ENCODE measurements at regions not wholly inside any gene's neighbourhood (a gene's known extent, or its start where the extent isn't known, plus 50 kb on each side); places are given as distances from the start of the nearest gene placed in this dataset.

- no peak for DNase-seq
These were observed 140.3 kb downstream of the PJA1 start for GRCh38 chrX:69024931-69025330.

- no peak for DNase-seq
These were observed 141.0 kb downstream of the PJA1 start for GRCh38 chrX:69024161-69024736.

DNA sequence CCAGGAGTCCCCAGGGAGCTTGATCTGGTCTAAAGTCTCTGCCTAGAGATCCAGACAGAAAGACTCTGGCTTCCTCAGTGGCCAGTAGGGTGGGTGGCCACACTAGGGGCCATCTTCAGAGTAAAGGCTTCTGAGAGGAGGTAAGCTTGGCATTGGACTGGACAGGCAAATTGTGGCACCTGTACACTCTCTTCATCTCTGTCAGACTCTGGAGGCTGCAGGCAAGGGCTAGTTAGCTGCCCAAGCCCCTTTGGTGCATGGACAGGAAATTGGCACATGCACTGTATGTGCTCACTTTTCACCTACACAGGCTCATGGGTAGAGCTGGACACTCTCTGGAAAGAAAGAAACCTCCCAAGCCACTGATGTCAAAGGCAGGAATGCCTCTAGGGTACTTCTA lies 142.8 kb downstream of the PJA1 start:
- no peak for DNase-seq

DNA sequence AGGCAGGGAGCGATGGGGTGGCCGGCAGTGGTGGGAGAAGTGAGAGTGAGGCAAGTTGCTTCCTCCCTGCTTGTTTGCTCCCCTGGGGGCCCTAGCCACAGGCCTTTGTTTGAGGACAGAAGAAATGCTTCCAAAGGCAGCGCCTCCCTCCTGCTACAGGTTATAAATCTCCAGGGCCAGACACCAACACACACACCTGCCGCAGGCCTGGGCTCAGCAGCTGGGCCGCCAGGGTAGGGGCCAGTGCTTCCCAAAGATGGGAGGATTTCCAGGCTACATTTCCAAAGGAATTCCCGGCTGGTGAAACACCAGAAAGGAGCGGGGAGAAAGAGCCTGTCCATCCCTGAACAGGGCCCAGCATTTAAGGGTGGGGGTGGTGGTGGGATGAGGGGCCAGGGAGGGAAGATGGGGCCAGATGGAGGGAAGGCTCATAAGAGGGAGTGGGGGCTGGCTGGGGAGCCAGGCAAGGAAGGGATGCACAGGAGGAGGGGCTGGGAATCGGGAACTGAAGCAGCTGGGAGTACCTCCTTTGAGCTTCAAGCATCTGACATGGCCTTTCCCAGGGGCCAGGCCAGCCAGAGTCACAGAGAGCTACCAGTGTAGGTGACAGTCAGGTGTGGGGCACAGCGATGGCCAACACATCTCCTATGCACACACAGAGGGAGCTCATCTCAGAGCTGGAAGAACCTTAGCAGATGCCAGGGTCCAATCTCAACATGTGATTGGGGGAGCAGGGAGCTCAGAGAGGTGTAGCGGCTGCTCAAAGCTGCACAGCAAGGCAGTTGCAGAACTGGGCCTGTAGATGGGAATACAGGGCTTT lies 143.9 kb downstream of the PJA1 start:
- DNase-seq = no peak

GRCh38 chrX:69020316-69020715 lies 144.9 kb downstream of the PJA1 start:
- DNase-seq = no peak

DNA sequence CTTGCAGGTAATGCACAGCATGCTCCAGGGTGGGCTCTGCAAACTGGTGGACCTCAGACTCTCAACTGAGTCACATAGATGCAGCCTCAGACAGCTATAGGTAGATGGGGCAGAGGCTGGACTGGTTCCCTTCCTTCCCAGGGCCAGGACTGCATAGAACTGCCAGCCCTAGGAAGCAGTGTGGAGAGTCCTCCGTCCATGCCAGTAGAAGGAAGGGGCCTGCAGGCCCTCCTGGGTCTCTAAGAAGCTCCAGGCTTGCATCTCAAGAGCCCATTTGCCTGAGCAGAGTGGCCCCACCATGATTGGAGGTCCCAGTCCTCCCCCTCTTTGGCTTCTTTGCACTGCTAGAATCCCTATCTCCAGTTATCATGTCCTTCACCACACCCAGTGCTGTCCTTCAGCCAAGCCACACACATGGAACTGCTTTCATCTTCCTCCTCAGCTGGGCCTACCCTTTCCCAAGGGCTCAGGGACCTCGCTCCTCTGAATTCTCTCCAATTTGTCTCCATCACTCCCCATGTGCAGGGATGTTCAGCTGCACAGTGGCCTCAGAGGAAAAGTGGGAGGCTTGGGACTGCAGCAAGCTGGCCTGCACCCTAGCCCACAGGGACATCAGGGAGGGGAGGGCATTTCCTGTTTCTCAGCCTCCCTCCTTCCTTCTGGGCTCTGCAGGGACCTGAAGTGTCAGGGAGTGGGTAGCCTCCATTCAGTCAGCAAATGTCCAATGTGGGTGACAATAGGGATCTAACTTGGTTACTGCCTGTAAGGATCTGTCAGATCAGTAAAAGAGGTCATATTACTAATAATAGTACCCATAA lies 146.0 kb downstream of the PJA1 start:
- no peak for DNase-seq

GRCh38 chrX:69018416-69019072 lies 146.7 kb downstream of the PJA1 start:
- no peak for DNase-seq

DNA sequence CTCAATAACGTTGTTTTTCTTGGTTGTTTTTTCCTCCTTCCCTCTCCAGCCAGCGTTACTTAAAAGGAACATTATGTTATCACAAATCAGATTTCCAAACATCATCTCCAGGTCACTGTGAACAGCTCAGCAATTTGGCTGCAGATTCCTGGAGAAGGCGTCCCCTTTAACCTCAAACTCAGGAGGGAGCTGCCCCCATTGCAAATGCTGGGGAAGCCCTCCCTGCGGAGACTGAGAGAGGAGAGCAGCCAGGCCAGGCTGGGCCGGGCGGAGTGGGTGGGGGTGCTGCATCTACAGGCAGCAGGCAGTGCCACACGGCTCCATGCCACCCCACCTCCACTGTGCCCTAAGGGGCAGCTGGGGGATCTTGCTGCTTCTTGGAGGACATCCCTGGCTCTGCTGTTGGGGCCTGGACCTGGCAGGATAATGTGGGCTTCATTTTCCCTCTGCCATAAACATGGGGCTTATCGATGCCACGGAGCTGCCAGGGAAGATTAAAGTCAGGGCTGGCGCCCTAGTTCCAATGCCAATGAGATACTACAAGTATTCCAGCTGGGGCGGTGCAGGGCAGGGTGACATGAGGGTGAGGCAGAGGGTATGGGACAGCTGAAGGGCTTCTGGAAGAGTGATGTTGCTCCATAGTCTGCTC lies 148.8 kb downstream of the PJA1 start:
- DNase-seq = no peak

DNA sequence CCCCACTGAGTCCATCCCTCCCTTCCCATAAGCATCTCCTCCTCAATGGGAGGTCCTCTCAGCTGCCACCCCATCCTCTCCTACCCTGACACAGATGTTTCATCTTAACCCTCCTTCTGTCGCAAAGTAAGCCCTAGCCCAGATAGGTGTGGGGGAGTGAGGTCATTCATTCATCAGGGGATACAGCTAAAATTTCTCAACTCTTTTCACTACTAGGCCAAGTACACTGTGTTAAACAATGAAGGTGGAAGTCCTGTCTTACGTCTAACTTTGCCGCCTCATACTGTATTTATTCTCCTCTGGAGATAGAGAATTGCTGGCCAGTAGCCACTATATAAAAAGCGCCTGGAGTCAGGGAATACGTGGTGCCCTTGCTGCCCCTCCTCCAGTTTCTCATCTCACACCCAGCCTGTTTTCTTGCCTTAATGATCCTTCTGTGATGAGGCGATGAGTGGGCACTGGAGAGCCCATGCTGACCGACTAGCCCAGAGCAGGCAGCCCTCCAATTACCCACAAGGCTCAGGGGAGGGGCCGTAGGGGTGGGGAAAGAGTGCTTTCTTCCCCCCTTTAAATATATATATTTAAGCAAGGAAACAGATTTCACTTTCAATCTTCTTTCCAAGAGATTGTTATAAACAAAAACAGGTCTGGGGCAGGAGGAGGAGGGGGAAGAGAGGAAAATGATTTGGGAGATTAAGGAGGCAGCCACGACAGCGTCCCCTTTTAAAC lies 149.5 kb downstream of the PJA1 start:
- DNase-seq = no peak

DNA sequence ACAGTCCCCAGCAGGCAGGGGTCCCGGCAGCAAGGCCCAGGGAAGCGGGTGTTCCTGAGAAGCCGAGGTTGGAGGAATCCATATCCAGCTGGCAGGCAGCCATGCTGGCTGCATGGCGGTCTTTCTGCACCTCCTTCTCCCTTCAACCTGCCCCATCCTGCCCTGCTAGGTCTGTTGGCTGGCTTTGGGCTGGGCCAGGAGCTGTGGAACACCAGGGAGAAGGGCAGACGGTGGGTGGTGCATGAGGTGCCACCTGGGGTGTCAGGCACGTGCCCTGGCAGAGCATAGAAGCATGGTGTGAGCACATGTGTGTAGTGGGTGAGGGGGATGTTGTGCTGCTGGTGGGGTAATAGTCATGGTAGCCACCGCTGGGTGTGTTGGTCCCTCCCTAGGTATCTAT lies 150.1 kb downstream of the PJA1 start:
- no peak for DNase-seq

DNA sequence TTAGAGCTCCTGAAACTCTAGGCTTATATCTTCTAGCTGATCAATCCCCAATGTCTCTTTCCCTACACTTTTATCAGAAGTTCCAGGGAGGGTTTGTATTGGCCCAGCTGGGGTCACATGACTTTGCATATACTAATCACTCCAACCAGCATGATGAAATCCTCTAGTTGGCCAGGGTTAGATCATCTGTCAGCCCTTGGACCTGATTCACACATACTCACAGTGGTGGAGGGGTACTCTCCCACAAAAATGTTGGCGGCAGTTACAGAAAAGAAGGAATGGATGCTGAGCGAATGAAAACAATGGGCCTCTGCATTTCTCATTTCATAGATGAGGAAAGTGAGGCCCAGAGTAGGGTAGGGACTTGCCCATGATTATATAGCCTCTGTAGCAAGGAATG lies 151.1 kb downstream of the PJA1 start:
- no peak for DNase-seq

DNA sequence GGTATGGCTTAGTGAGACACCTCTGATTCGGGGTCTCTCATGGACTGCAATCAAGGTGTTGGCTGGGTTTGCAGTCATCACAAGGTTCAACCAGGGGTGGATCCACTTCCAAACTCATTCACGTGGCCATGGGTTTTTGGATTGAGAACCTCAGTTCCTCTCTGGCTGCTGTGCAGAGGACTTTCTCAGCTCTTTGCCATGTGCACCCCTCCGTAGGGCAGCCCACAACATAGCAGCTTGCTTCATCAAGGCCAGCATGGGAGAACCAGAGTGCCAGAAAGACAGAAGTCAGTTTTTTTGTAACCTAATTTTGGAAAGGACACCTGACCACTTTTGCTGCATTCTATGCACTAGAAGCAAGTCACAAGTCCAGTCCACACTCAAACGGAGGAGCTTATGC lies 154.9 kb downstream of the PJA1 start:
- DNase-seq = no peak

DNA sequence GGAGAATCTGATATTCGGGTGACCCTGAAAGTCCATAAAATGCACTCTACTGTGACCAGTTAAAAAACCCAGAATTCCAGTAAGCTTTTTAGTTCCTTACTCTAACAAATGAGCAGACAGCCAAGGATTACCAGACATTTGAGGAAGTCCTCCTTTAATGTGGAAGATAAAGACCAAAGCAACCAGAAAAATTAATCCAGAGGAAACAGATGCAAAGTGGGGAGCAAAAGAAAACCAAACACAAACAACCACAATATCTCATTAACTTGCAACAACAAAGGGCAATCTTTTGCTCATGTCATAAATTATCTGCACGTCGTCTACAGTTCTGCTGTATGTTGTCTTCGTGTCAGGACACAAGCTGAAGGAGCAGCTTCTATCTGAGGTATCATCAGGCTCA lies 164.4 kb downstream of the PJA1 start:
- no peak for DNase-seq

DNA sequence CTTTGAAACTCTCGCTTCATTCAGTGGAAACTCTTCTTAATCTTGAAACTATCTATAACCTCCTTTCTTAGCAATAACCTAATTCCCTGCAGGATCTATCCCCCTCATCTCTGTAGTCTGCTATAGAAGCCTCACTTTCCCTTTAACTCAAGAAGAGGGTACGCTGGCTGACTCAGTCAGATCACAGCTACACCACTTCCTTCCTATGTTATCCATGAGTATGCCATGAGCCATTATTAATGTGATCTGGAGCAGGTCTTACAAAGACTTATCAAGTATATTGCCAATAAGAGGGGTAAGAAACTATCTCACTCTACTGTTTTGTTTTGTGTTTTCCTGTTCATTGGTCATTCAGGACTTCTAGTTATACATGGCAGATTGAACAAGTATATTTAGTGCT lies 165.3 kb downstream of the PJA1 start:
- DNase-seq = no peak

GRCh38 chrX:68999356-68999755 lies 165.9 kb downstream of the PJA1 start:
- no peak for DNase-seq

GRCh38 chrX:68998716-68999115 lies 166.5 kb downstream of the PJA1 start:
- DNase-seq = no peak

DNA sequence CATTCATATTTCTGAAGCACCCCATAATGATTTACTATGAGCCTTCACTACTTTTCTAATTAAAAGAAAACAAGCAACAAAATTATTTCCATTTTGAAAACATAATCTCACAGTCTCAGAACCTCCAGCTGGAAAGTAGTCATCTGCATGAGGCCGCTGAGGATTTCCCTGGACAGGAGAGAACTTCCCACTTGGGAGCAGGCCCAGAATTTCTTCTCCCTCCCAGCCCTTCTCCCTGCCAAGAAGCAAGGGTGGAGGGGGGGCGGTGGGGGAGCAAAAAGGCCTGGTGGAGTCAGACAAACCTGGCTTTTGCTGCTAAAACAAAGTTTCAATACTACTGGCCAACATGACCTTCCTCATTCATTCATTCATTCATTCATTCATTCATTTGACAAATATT lies 167.3 kb downstream of the PJA1 start:
- no peak for DNase-seq

- no peak for DNase-seq
These were observed 167.7 kb downstream of the PJA1 start for GRCh38 chrX:68997511-68997910.

DNA sequence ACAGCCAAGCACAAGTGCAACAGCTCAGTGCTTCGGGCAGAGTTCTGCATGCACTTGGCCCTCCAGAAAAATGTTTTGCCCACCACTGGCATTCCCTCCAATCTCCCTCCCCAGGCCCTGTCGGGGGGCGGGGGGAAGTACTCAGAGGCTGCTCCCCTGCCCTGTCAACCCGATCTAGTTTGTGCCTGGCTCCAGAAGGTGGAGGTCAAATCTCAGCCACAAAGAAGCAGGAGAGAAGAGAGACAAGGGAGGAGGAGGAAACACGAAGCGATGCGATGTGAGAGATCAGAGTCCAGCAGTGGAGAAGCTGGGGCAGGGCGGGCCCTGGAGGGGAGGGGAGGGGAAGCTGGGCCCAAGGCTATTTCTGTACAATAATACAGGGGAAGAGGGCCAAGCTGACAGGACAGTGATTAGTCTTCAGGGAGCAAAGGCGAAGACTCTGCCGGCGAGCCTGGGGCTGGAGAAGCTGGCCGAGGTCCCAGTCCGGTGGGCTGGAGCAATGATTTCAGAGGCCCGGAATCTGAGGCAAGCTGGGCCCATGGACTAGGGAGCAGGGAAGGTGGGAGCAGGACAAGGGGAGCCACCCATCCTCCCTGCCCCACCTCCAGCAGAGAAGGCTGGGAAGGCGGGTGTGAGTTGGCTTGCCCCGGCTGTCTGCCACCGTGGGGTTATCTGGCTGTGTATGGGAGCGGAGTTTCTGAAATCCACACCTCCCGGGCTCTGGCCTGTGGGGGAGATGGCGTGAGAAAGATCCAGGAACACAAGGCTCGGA lies 167.1 kb downstream of the EFNB1 start:
- DNase-seq = no peak

GRCh38 chrX:68995386-68995779 lies 166.6 kb downstream of the EFNB1 start:
- no peak for DNase-seq

- DNase-seq = no peak
These were observed 166.1 kb downstream of the EFNB1 start for GRCh38 chrX:68994891-68995255.

Measured in SW 1271 (cell line).